ENCODE measurements at regions not wholly inside any gene's neighbourhood (a gene's known extent, or its start where the extent isn't known, plus 50 kb on each side); places are given as distances from the start of the nearest gene placed in this dataset.

- Histone ChIP-seq H3K27me3 (ENCODE audit: control insufficient read depth, insufficient read depth, low read length) (no peaks in the 10 kb centered on the region), H3K27ac (ENCODE audit: low read depth, low read length) (no peak overlapping the region), H3K9me3 (ENCODE audit: control insufficient read depth, insufficient read depth, low read length) (no peaks in the 10 kb centered on the region), H3K4me3 (ENCODE audit: low read depth, low read length) (no peak overlapping the region)
- ChIA-PET CTCF (no interaction called here), POLR2A (no interaction called here)
- DNase-seq (ENCODE audit: low read depth, low spot score): no peak
- TF ChIP-seq, protein P1, sequence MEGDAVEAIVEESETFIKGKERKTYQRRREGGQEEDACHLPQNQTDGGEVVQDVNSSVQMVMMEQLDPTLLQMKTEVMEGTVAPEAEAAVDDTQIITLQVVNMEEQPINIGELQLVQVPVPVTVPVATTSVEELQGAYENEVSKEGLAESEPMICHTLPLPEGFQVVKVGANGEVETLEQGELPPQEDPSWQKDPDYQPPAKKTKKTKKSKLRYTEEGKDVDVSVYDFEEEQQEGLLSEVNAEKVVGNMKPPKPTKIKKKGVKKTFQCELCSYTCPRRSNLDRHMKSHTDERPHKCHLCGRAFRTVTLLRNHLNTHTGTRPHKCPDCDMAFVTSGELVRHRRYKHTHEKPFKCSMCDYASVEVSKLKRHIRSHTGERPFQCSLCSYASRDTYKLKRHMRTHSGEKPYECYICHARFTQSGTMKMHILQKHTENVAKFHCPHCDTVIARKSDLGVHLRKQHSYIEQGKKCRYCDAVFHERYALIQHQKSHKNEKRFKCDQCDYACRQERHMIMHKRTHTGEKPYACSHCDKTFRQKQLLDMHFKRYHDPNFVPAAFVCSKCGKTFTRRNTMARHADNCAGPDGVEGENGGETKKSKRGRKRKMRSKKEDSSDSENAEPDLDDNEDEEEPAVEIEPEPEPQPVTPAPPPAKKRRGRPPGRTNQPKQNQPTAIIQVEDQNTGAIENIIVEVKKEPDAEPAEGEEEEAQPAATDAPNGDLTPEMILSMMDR (IDR thresholded peaks at IDR 0.05; ENCODE audit: low read depth, low read length): no peak
Measured at GRCh38 chr20:58058421-58059259, 169.8 kb downstream of the ANKRD60 start.

GRCh38 chr20:58056921-58057686 is 171.3 kb downstream of the ANKRD60 start:
- CTCF ChIA-PET: no interaction called here
- Histone ChIP-seq H3K27ac (ENCODE audit: low read depth, low read length) (no peak overlapping the region), H3K9me3 (ENCODE audit: control insufficient read depth, insufficient read depth, low read length) (no peaks in the 10 kb centered on the region), H3K27me3 (ENCODE audit: control insufficient read depth, insufficient read depth, low read length) (no peaks in the 10 kb centered on the region), H3K4me3 (ENCODE audit: low read depth, low read length) (no peak overlapping the region)
- POLR2A ChIA-PET: no interaction called here
- no peak for DNase-seq (ENCODE audit: low read depth, low spot score)
- TF ChIP-seq, protein P1 (IDR thresholded peaks at IDR 0.05; ENCODE audit: low read depth, low read length): no peak

GRCh38 chr20:58056021-58056591 is 172.3 kb downstream of the ANKRD60 start:
- CTCF ChIA-PET: no interaction called here

DNA sequence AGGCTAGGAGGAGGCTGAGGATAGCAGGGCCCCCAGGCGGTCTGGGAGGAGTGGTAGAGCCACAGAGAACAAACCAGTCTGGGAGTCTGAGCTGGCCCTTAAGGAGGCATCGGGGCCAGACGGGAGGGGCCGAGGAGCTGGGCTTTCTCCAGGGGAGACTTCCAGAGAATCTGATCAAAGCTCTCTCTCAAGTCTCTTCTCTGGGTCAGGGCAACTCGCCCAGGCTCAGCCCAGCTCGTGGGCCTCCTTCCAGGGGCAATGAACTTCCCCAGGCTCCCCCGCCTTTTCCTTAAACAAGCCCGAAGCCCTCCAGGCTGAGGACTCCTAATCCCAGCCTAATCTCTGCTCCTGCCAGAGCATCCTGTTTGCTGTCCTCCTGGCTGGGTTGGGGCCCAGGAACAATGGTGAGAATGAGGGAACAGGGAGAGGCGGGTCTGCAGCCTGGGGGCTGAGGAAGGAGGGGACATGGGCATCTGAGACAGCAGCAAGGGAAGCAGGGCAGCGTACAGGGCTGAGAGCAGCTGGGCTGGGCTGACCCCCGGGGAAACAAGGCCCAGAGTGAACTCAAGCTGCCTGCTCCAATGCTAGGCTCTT is 173.6 kb downstream of the ANKRD60 start:
- Histone ChIP-seq H3K4me3 (ENCODE audit: low read depth, low read length) (no peak overlapping the region), H3K27me3 (ENCODE audit: control insufficient read depth, insufficient read depth, low read length) (no peaks in the 10 kb centered on the region), H3K27ac (ENCODE audit: low read depth, low read length) (no peak overlapping the region), H3K9me3 (ENCODE audit: control insufficient read depth, insufficient read depth, low read length) (no peaks in the 10 kb centered on the region)
- TF ChIP-seq, protein P1 (IDR thresholded peaks at IDR 0.05; ENCODE audit: low read depth, low read length): no peak
- ChIA-PET POLR2A (no interaction called here), CTCF (no interaction called here)
- no peak for DNase-seq (ENCODE audit: low read depth, low spot score)

More at GRCh38 chr20:58056021-58056591, 172.3 kb downstream of the ANKRD60 start:
- no peak overlapping the region for H3K27ac ChIP-seq (ENCODE audit: low read depth, low read length)
- no peaks in the 10 kb centered on the region for H3K27me3 ChIP-seq (ENCODE audit: control insufficient read depth, insufficient read depth, low read length)
- POLR2A ChIA-PET: no interaction called here
- TF ChIP-seq, protein P1 (IDR thresholded peaks at IDR 0.05; ENCODE audit: low read depth, low read length): no peak
- no peak for DNase-seq (ENCODE audit: low read depth, low spot score)
- H3K4me3 ChIP-seq (ENCODE audit: low read depth, low read length): no peak overlapping the region
- H3K9me3 ChIP-seq (ENCODE audit: control insufficient read depth, insufficient read depth, low read length): no peaks in the 10 kb centered on the region

All from AG04450 (cell line).